Activated T-helper 17 cell treated with anti-CD3 and anti-CD28 coated beads, Interleukin-2, amount 50 U/mL, for 72 hours (primary cell): ENCODE measurements at regions not wholly inside any gene's neighbourhood (a gene's known extent, or its start where the extent isn't known, plus 50 kb on each side); places are given as distances from the start of the nearest gene placed in this dataset.

Source experiments
- ATAC-seq: fragments of 150-1000 bp; cut with Tn5 transposase; replicated peaks from 2 replicates; pipeline ENCODE4 v1.10.0; 2021; ENCODE audit warnings: mild to moderate bottlenecking, moderate library complexity
- H3K27ac Mint-ChIP-seq: one replicate; pipeline ENCODE4 v1.8.0; 2022; ENCODE audit warnings: mixed read lengths
- H3K27me3 Mint-ChIP-seq: one replicate; pipeline ENCODE4 v1.8.0; 2022; ENCODE audit warnings: mixed read lengths
- H3K36me3 Mint-ChIP-seq: one replicate; pipeline ENCODE4 v1.8.0; 2022; ENCODE audit warnings: low read depth, mild to moderate bottlenecking, mixed read lengths
- H3K4me1 Mint-ChIP-seq: one replicate; pipeline ENCODE4 v1.8.0; 2022; ENCODE audit warnings: mixed read lengths
- H3K4me3 Mint-ChIP-seq: one replicate; pipeline ENCODE4 v1.8.0; 2022; ENCODE audit warnings: mild to moderate bottlenecking, mixed read lengths
- H3K9me3 Mint-ChIP-seq: one replicate; pipeline ENCODE4 v1.8.0; 2022; ENCODE audit warnings: mixed read lengths

GRCh38 chr14:101055106-101055662 lies 151.7 kb upstream of the RTL1 start:
- ATAC-seq: no peak
- no peaks in the 10 kb centered on the region for H3K36me3 Mint-ChIP-seq
- H3K4me3 Mint-ChIP-seq: no peak overlapping the region
- H3K27me3 Mint-ChIP-seq: peaks cover 8% of the 10 kb centered on the region
- no peak overlapping the region for H3K27ac Mint-ChIP-seq
- H3K4me1 Mint-ChIP-seq: no peaks in the 10 kb centered on the region
- peaks cover 10% of the 10 kb centered on the region for H3K9me3 Mint-ChIP-seq

- H3K36me3 Mint-ChIP-seq: no peaks in the 10 kb centered on the region
- peaks cover 10% of the 10 kb centered on the region for H3K27me3 Mint-ChIP-seq
- peaks cover 10% of the 10 kb centered on the region for H3K9me3 Mint-ChIP-seq
- no peak overlapping the region for H3K4me3 Mint-ChIP-seq
- no peak for ATAC-seq
- no peak overlapping the region for H3K27ac Mint-ChIP-seq
- H3K4me1 Mint-ChIP-seq: no peaks in the 10 kb centered on the region
Measured at GRCh38 chr14:101055776-101056374, 152.4 kb upstream of the RTL1 start.

GRCh38 chr14:101056446-101056845 lies 152.9 kb upstream of the RTL1 start:
- H3K4me1 Mint-ChIP-seq: no peaks in the 10 kb centered on the region
- no peak for ATAC-seq
- peaks cover 13% of the 10 kb centered on the region for H3K27me3 Mint-ChIP-seq
- H3K9me3 Mint-ChIP-seq: peaks cover 10% of the 10 kb centered on the region
- H3K27ac Mint-ChIP-seq: no peak overlapping the region
- H3K4me3 Mint-ChIP-seq: no peak overlapping the region
- no peaks in the 10 kb centered on the region for H3K36me3 Mint-ChIP-seq

- Mint-ChIP-seq H3K27ac (no peak overlapping the region), H3K4me1 (no peaks in the 10 kb centered on the region), H3K4me3 (no peak overlapping the region), H3K36me3 (no peaks in the 10 kb centered on the region), H3K9me3 (peaks cover 10% of the 10 kb centered on the region), H3K27me3 (peaks cover 13% of the 10 kb centered on the region)
- ATAC-seq: no peak
Measured at GRCh38 chr14:101057394-101057793, 153.9 kb upstream of the RTL1 start.

- H3K36me3 Mint-ChIP-seq: no peaks in the 10 kb centered on the region
- no peaks in the 10 kb centered on the region for H3K4me1 Mint-ChIP-seq
- H3K27ac Mint-ChIP-seq: no peak overlapping the region
- H3K4me3 Mint-ChIP-seq: no peak overlapping the region
- peaks cover 13% of the 10 kb centered on the region for H3K27me3 Mint-ChIP-seq
- ATAC-seq: no peak
- H3K9me3 Mint-ChIP-seq: peaks cover 10% of the 10 kb centered on the region
Measured at GRCh38 chr14:101058571-101058970, 155.0 kb upstream of the RTL1 start.

GRCh38 chr14:101060171-101060601 lies 156.7 kb upstream of the RTL1 start:
- no peak overlapping the region for H3K27ac Mint-ChIP-seq
- H3K4me3 Mint-ChIP-seq: no peak overlapping the region
- peaks cover 13% of the 10 kb centered on the region for H3K27me3 Mint-ChIP-seq
- H3K36me3 Mint-ChIP-seq: no peaks in the 10 kb centered on the region
- peaks cover 10% of the 10 kb centered on the region for H3K9me3 Mint-ChIP-seq
- no peak for ATAC-seq
- H3K4me1 Mint-ChIP-seq: no peaks in the 10 kb centered on the region

GRCh38 chr14:101061411-101062064 lies 158.0 kb upstream of the RTL1 start:
- Mint-ChIP-seq H3K9me3 (peaks cover 10% of the 10 kb centered on the region), H3K27ac (no peak overlapping the region), H3K36me3 (no peaks in the 10 kb centered on the region), H3K4me1 (no peaks in the 10 kb centered on the region), H3K4me3 (no peak overlapping the region), H3K27me3 (peaks cover 10% of the 10 kb centered on the region)
- ATAC-seq: no peak

GRCh38 chr14:101062065-101062450 lies 158.5 kb upstream of the RTL1 start:
- Mint-ChIP-seq H3K27ac (no peak overlapping the region), H3K36me3 (no peaks in the 10 kb centered on the region), H3K27me3 (peaks cover 10% of the 10 kb centered on the region), H3K9me3 (peaks cover 10% of the 10 kb centered on the region), H3K4me1 (no peaks in the 10 kb centered on the region), H3K4me3 (no peak overlapping the region)
- ATAC-seq: no peak

- Mint-ChIP-seq H3K36me3 (no peaks in the 10 kb centered on the region), H3K9me3 (peaks cover 6% of the 10 kb centered on the region), H3K4me1 (no peaks in the 10 kb centered on the region), H3K27me3 (peaks cover 10% of the 10 kb centered on the region), H3K27ac (no peak overlapping the region), H3K4me3 (no peak overlapping the region)
- ATAC-seq: no peak
Measured at GRCh38 chr14:101062601-101063000, 159.1 kb upstream of the RTL1 start.

GRCh38 chr14:101063121-101063520 lies 159.6 kb upstream of the RTL1 start:
- Mint-ChIP-seq H3K27me3 (peaks cover 15% of the 10 kb centered on the region), H3K36me3 (no peaks in the 10 kb centered on the region), H3K9me3 (peaks cover 4% of the 10 kb centered on the region), H3K4me3 (no peak overlapping the region), H3K27ac (no peak overlapping the region), H3K4me1 (no peaks in the 10 kb centered on the region)
- no peak for ATAC-seq

GRCh38 chr14:101064121-101064661 lies 160.7 kb upstream of the RTL1 start:
- Mint-ChIP-seq H3K9me3 (no peaks in the 10 kb centered on the region), H3K27me3 (peaks cover 14% of the 10 kb centered on the region), H3K27ac (no peak overlapping the region), H3K36me3 (no peaks in the 10 kb centered on the region), H3K4me3 (no peak overlapping the region), H3K4me1 (no peaks in the 10 kb centered on the region)
- no peak for ATAC-seq

- Mint-ChIP-seq H3K27ac (no peak overlapping the region), H3K9me3 (no peaks in the 10 kb centered on the region), H3K36me3 (no peaks in the 10 kb centered on the region), H3K4me1 (no peaks in the 10 kb centered on the region), H3K4me3 (no peak overlapping the region), H3K27me3 (peaks cover 15% of the 10 kb centered on the region)
- no peak for ATAC-seq
Measured at GRCh38 chr14:101064718-101065117, 161.2 kb upstream of the RTL1 start.

- H3K4me3 Mint-ChIP-seq: no peak overlapping the region
- H3K27ac Mint-ChIP-seq: no peak overlapping the region
- no peaks in the 10 kb centered on the region for H3K9me3 Mint-ChIP-seq
- no peaks in the 10 kb centered on the region for H3K4me1 Mint-ChIP-seq
- ATAC-seq: no peak
- no peaks in the 10 kb centered on the region for H3K36me3 Mint-ChIP-seq
- H3K27me3 Mint-ChIP-seq: peaks cover 17% of the 10 kb centered on the region
Measured at GRCh38 chr14:101065246-101065645, 161.7 kb upstream of the RTL1 start.

- Mint-ChIP-seq H3K27me3 (peaks cover 17% of the 10 kb centered on the region), H3K36me3 (no peaks in the 10 kb centered on the region), H3K4me1 (no peaks in the 10 kb centered on the region), H3K9me3 (no peaks in the 10 kb centered on the region), H3K27ac (no peak overlapping the region), H3K4me3 (no peak overlapping the region)
- ATAC-seq: no peak
Measured at GRCh38 chr14:101065696-101066694, 162.5 kb upstream of the RTL1 start.
